ENCODE measurements at regions not wholly inside any gene's neighbourhood (a gene's known extent, or its start where the extent isn't known, plus 50 kb on each side); places are given as distances from the start of the nearest gene placed in this dataset.

- TF ChIP-seq CTCF (IDR thresholded peaks at IDR 0.05) (no peak), POLR2AphosphoS5 (IDR thresholded peaks at IDR 0.05; ENCODE audit: insufficient read depth in 1 of 2, low read depth in 1 of 2) (no peak), POLR2A (IDR thresholded peaks at IDR 0.05) (no peak)
Observed at GRCh38 chr10:28883741-28884423, 206.6 kb downstream of the BAMBI start.
